A549 (cell line): ENCODE measurements at regions not wholly inside any gene's neighbourhood (a gene's known extent, or its start where the extent isn't known, plus 50 kb on each side); places are given as distances from the start of the nearest gene placed in this dataset.

Source experiments
- CEBPB ChIP-seq, 2 experiments: fragments of >200 bp in 1 of 2; sonication (Bioruptor Twin) in 1 of 2; formaldehyde crosslinking in 1 of 2; IDR thresholded peaks; 2 replicates each; pipeline ENCODE4 v1.6.1; 2012 to 2016
- CTCF ChIP-seq: fragments of >200 bp; sonication (Bioruptor Twin); formaldehyde crosslinking; IDR thresholded peaks from 3 replicates; pipeline ENCODE4 v1.5.1; 2016

GRCh38 chr9:2496169-2496568 is 125.4 kb upstream of the VLDLR start:
- TF ChIP-seq CTCF (no peak), CEBPB (IDR thresholded peaks at IDR 0.05) (no peak)
